IPS-18a (cell line): ENCODE measurements at regions not wholly inside any gene's neighbourhood (a gene's known extent, or its start where the extent isn't known, plus 50 kb on each side); places are given as distances from the start of the nearest gene placed in this dataset.

ENCODE experiments used
- H3K27ac ChIP-seq: one replicate; pipeline ENCODE4 v1.5.1; 2013; ENCODE audit warnings: low read length
- H3K27me3 ChIP-seq: one replicate; pipeline ENCODE4 v1.6.1; 2013; ENCODE audit warnings: mild to moderate bottlenecking, low read length; ENCODE audit not compliant: control insufficient read depth, insufficient read depth
- H3K36me3 ChIP-seq: one replicate; pipeline ENCODE4 v1.6.1; 2013; ENCODE audit warnings: low read depth, low read length; ENCODE audit not compliant: control insufficient read depth
- H3K4me1 ChIP-seq: one replicate; pipeline ENCODE4 v1.6.1; 2013; ENCODE audit warnings: low read depth, low read length; ENCODE audit not compliant: control insufficient read depth
- H3K4me3 ChIP-seq: one replicate; pipeline ENCODE4 v1.5.1; 2013; ENCODE audit warnings: low read length
- H3K9ac ChIP-seq: one replicate; pipeline ENCODE4 v1.6.1; 2013; ENCODE audit warnings: mild to moderate bottlenecking, low read length, moderate library complexity
- H3K9me3 ChIP-seq: one replicate; pipeline ENCODE4 v1.6.1; 2013; ENCODE audit warnings: low read depth, low read length; ENCODE audit not compliant: control insufficient read depth

- no peaks in the 10 kb centered on the region for H3K36me3 ChIP-seq
- no peaks in the 10 kb centered on the region for H3K9me3 ChIP-seq
- no peaks in the 10 kb centered on the region for H3K27me3 ChIP-seq
- no peak overlapping the region for H3K9ac ChIP-seq
- no peaks in the 10 kb centered on the region for H3K4me1 ChIP-seq
- H3K27ac ChIP-seq = no peak overlapping the region
- no peak overlapping the region for H3K4me3 ChIP-seq
These were observed 101.6 kb downstream of the SLC4A3 start for GRCh38 chr2:219728991-219729487.

- H3K9ac ChIP-seq = no peak overlapping the region
- no peaks in the 10 kb centered on the region for H3K9me3 ChIP-seq
- H3K4me3 ChIP-seq = no peak overlapping the region
- H3K36me3 ChIP-seq = no peaks in the 10 kb centered on the region
- H3K27me3 ChIP-seq = no peaks in the 10 kb centered on the region
- no peaks in the 10 kb centered on the region for H3K4me1 ChIP-seq
- no peak overlapping the region for H3K27ac ChIP-seq
These were observed 103.7 kb downstream of the SLC4A3 start for GRCh38 chr2:219731173-219731572.

- no peaks in the 10 kb centered on the region for H3K9me3 ChIP-seq
- H3K9ac ChIP-seq = no peak overlapping the region
- no peaks in the 10 kb centered on the region for H3K4me1 ChIP-seq
- no peaks in the 10 kb centered on the region for H3K36me3 ChIP-seq
- H3K4me3 ChIP-seq = no peak overlapping the region
- no peaks in the 10 kb centered on the region for H3K27me3 ChIP-seq
- H3K27ac ChIP-seq = no peak overlapping the region
These were observed 105.7 kb downstream of the SLC4A3 start for GRCh38 chr2:219733106-219733505.

- H3K9ac ChIP-seq = no peak overlapping the region
- H3K4me1 ChIP-seq = no peaks in the 10 kb centered on the region
- no peaks in the 10 kb centered on the region for H3K9me3 ChIP-seq
- no peak overlapping the region for H3K4me3 ChIP-seq
- H3K36me3 ChIP-seq = no peaks in the 10 kb centered on the region
- H3K27ac ChIP-seq = no peak overlapping the region
- no peaks in the 10 kb centered on the region for H3K27me3 ChIP-seq
These were observed 106.3 kb downstream of the SLC4A3 start for GRCh38 chr2:219733746-219734145.

- Histone ChIP-seq H3K4me1 (no peaks in the 10 kb centered on the region), H3K27me3 (no peaks in the 10 kb centered on the region), H3K9me3 (no peaks in the 10 kb centered on the region), H3K4me3 (no peak overlapping the region), H3K27ac (no peak overlapping the region), H3K9ac (no peak overlapping the region), H3K36me3 (no peaks in the 10 kb centered on the region)
These were observed 108.8 kb downstream of the SLC4A3 start for GRCh38 chr2:219736209-219736608.

GRCh38 chr2:219737270-219737691 is 109.9 kb downstream of the SLC4A3 start:
- Histone ChIP-seq H3K27ac (no peak overlapping the region), H3K9ac (no peak overlapping the region), H3K27me3 (no peaks in the 10 kb centered on the region), H3K36me3 (no peaks in the 10 kb centered on the region), H3K9me3 (no peaks in the 10 kb centered on the region), H3K4me1 (no peaks in the 10 kb centered on the region), H3K4me3 (no peak overlapping the region)

- Histone ChIP-seq H3K4me3 (no peak overlapping the region), H3K27ac (no peak overlapping the region), H3K4me1 (no peaks in the 10 kb centered on the region), H3K36me3 (no peaks in the 10 kb centered on the region), H3K9me3 (no peaks in the 10 kb centered on the region), H3K27me3 (no peaks in the 10 kb centered on the region), H3K9ac (no peak overlapping the region)
These were observed 111.6 kb downstream of the SLC4A3 start for GRCh38 chr2:219739066-219739465.

- no peaks in the 10 kb centered on the region for H3K27me3 ChIP-seq
- no peak overlapping the region for H3K4me3 ChIP-seq
- H3K9ac ChIP-seq = no peak overlapping the region
- H3K4me1 ChIP-seq = peaks cover 4% of the 10 kb centered on the region
- no peak overlapping the region for H3K27ac ChIP-seq
- no peaks in the 10 kb centered on the region for H3K36me3 ChIP-seq
- no peaks in the 10 kb centered on the region for H3K9me3 ChIP-seq
These were observed 112.5 kb downstream of the SLC4A3 start for GRCh38 chr2:219739866-219740440.

GRCh38 chr2:219743548-219743947 is 116.1 kb downstream of the SLC4A3 start:
- Histone ChIP-seq H3K27me3 (no peaks in the 10 kb centered on the region), H3K4me3 (no peak overlapping the region), H3K9me3 (no peaks in the 10 kb centered on the region)

GRCh38 chr2:219744066-219744465 is 116.6 kb downstream of the SLC4A3 start:
- Histone ChIP-seq H3K9me3 (no peaks in the 10 kb centered on the region), H3K27me3 (no peaks in the 10 kb centered on the region), H3K4me1 (peaks cover 4% of the 10 kb centered on the region), H3K36me3 (no peaks in the 10 kb centered on the region), H3K9ac (no peak overlapping the region), H3K4me3 (no peak overlapping the region), H3K27ac (no peak overlapping the region)

More at GRCh38 chr2:219743548-219743947, 116.1 kb downstream of the SLC4A3 start:
- Histone ChIP-seq H3K4me1 (peaks cover 4% of the 10 kb centered on the region), H3K36me3 (no peaks in the 10 kb centered on the region), H3K27ac (no peak overlapping the region), H3K9ac (no peak overlapping the region)

GRCh38 chr2:219744600-219744999 is 117.2 kb downstream of the SLC4A3 start:
- no peaks in the 10 kb centered on the region for H3K9me3 ChIP-seq
- H3K4me3 ChIP-seq = no peak overlapping the region
- H3K36me3 ChIP-seq = no peaks in the 10 kb centered on the region
- H3K9ac ChIP-seq = no peak overlapping the region
- H3K27me3 ChIP-seq = no peaks in the 10 kb centered on the region
- peaks cover 4% of the 10 kb centered on the region for H3K4me1 ChIP-seq
- H3K27ac ChIP-seq = no peak overlapping the region

- H3K27me3 ChIP-seq = no peaks in the 10 kb centered on the region
These were observed 120.2 kb downstream of the SLC4A3 start for GRCh38 chr2:219747637-219748036.

More at GRCh38 chr2:219747637-219748036, 120.2 kb downstream of the SLC4A3 start:
- H3K9ac ChIP-seq = no peak overlapping the region
- H3K4me1 ChIP-seq = peaks cover 4% of the 10 kb centered on the region
- no peak overlapping the region for H3K4me3 ChIP-seq
- no peaks in the 10 kb centered on the region for H3K36me3 ChIP-seq
- no peak overlapping the region for H3K27ac ChIP-seq
- no peaks in the 10 kb centered on the region for H3K9me3 ChIP-seq
